BJ (cell line): ENCODE measurements at regions not wholly inside any gene's neighbourhood (a gene's known extent, or its start where the extent isn't known, plus 50 kb on each side); places are given as distances from the start of the nearest gene placed in this dataset.
"Not testable (repeated sequence)": the region's sequence is repeated elsewhere in the genome, so short reads cannot be mapped to it uniquely, and the experiment has no call there.

Experiments
- CTCF ChIA-PET: fragments of 350-600 bp; formaldehyde crosslinking; extraction: SDS; loops from one replicate; lab custom pipeline; 2021; ENCODE audit warnings: antibody characterized with exemption, inconsistent platforms; lab: Yijun Ruan, JAX
- POLR2A ChIA-PET: fragments of 300-600 bp; sonication (Branson Sonifier 250); formaldehyde crosslinking; extraction: SDS; loops from one replicate; lab custom pipeline; 2021; ENCODE audit warnings: antibody characterized with exemption; lab: Charles Lee
- DNase-seq: peaks from one replicate; pipeline ENCODE4 v3.0.0-alpha.2; 2011; ENCODE audit warnings: low read depth
- H3K27me3 ChIP-seq: 2 replicates; pipeline ENCODE4 v1.6.0; 2011; ENCODE audit warnings: low read length; ENCODE audit not compliant: control insufficient read depth, insufficient read depth
- H3K36me3 ChIP-seq: 2 replicates; pipeline ENCODE4 v1.5.1; 2011; ENCODE audit warnings: low read length; ENCODE audit not compliant: control insufficient read depth, insufficient read depth
- H3K4me3 ChIP-seq: 2 replicates; pipeline ENCODE4 v1.5.1; 2011; ENCODE audit warnings: low read depth, mild to moderate bottlenecking, control low read depth, low read length
- CTCF ChIP-seq: IDR thresholded peaks from 2 replicates; pipeline ENCODE4 v1.5.1; 2011; ENCODE audit warnings: low read depth, mild to moderate bottlenecking, control low read depth, inconsistent platforms, low read length, moderate library complexity; ENCODE audit not compliant: insufficient read depth

GRCh38 chr11:121358760-121359159 is 66.2 kb downstream of the SC5D start:
- no peak for TF ChIP-seq CTCF
- H3K27me3 ChIP-seq: no peaks in the 10 kb centered on the region; the same call in 1 of the 2 replicates
- CTCF ChIA-PET: interaction anchor here (1.0 kb wide), 1 partner anchor 39 kb away, joined by 3 read pairs; no protein-coding TSS in a partner anchor
- no peak overlapping the region for H3K4me3 ChIP-seq
- POLR2A ChIA-PET: no interaction called here
- no peak for DNase-seq
- H3K36me3 ChIP-seq: no peaks in the 10 kb centered on the region

GRCh38 chr11:121359591-121359990 is 67.0 kb downstream of the SC5D start:
- no peaks in the 10 kb centered on the region; the same call in 1 of the 2 replicates for H3K27me3 ChIP-seq
- no peaks in the 10 kb centered on the region for H3K36me3 ChIP-seq
- TF ChIP-seq CTCF: no peak
- no peak for DNase-seq
- ChIA-PET POLR2A (no interaction called here), CTCF (interaction anchor here (0.6 kb wide), 1 partner anchor 17 kb away, joined by 4 read pairs; no protein-coding TSS in a partner anchor)
- H3K4me3 ChIP-seq: no peak overlapping the region

- H3K4me3 ChIP-seq, H3K36me3 ChIP-seq, CTCF ChIA-PET, H3K27me3 ChIP-seq, POLR2A ChIA-PET, DNase-seq: not testable (repeated sequence)
These were observed 70.4 kb downstream of the SC5D start for GRCh38 chr11:121362955-121363354.

GRCh38 chr11:121365304-121365703 is 72.7 kb downstream of the SC5D start:
- ChIA-PET POLR2A (no interaction called here), CTCF (no interaction called here)
- no peak for DNase-seq
- Histone ChIP-seq H3K4me3 (no peak overlapping the region), H3K27me3 (no peaks in the 10 kb centered on the region; the same call in 1 of the 2 replicates), H3K36me3 (no peaks in the 10 kb centered on the region)
- no peak for TF ChIP-seq CTCF

- Histone ChIP-seq H3K27me3 (no peaks in the 10 kb centered on the region; the same call in 1 of the 2 replicates), H3K36me3 (no peaks in the 10 kb centered on the region), H3K4me3 (no peak overlapping the region)
- ChIA-PET POLR2A (no interaction called here), CTCF (no interaction called here)
- no peak for DNase-seq
- no peak for TF ChIP-seq CTCF
These were observed 73.5 kb downstream of the SC5D start for GRCh38 chr11:121366038-121366437.
